ENCODE measurements at regions not wholly inside any gene's neighbourhood (a gene's known extent, or its start where the extent isn't known, plus 50 kb on each side); places are given as distances from the start of the nearest gene placed in this dataset.

GRCh38 chr16:52963855-52964242 is 88.8 kb downstream of the CHD9NB start:
- Histone ChIP-seq H3K4me1 (ENCODE audit: insufficient read depth, low read length) (no peaks in the 10 kb centered on the region), H2AFZ (ENCODE audit: low read length) (no peak overlapping the region), H3K4me3 (ENCODE audit: low read length) (no peak overlapping the region), H3K9ac (ENCODE audit: low read length) (no peak overlapping the region), H3K27me3 (ENCODE audit: low read length) (no peaks in the 10 kb centered on the region), H3K4me2 (ENCODE audit: low read length) (no peak overlapping the region), H3K9me3 (ENCODE audit: low read length) (no peaks in the 10 kb centered on the region), H3K36me3 (ENCODE audit: low read depth, low read length) (no peaks in the 10 kb centered on the region), H3K27ac (ENCODE audit: low read length) (no peak overlapping the region), H4K20me1 (ENCODE audit: low read length) (no peaks in the 10 kb centered on the region), H3F3A (ENCODE audit: low read length, unreplicated experiment) (no peaks in the 10 kb centered on the region), H3K9me2 (replicated peaks; ENCODE audit: low read length) (no peaks in the 10 kb centered on the region), H3K79me2 (ENCODE audit: low read length) (no peaks in the 10 kb centered on the region)
- ChIA-PET POLR2A (ENCODE audit: unreplicated experiment) (no interaction called here), CTCF (no interaction called here)
- no peak for DNase-seq
- no peak for ATAC-seq
- intact Hi-C loops (cut with micrococcal nuclease), result no loop called here
- TF ChIP-seq EZH2 (IDR thresholded peaks at IDR 0.05; ENCODE audit: low read length, unreplicated experiment), result no peak
- no peak for TF ChIP-seq CTCF (conservative IDR thresholded peaks at IDR 0.05; ENCODE audit: low read depth, low read length)
- no peak for TF ChIP-seq EZH2phosphoT487 (IDR thresholded peaks at IDR 0.05; ENCODE audit: borderline replicate concordance, low read length)
- BruUV-seq (replicated peaks), result no TSS peak

- ATAC-seq (no peak), DNase-seq (peak; percentile 1)
- no peaks in the 10 kb centered on the region for H3K4me1 ChIP-seq (ENCODE audit: insufficient read depth, low read length)
- no peaks in the 10 kb centered on the region for H3K36me3 ChIP-seq (ENCODE audit: low read depth, low read length)
- H3K9me3 ChIP-seq (ENCODE audit: low read length), result no peaks in the 10 kb centered on the region
- ChIA-PET POLR2A (ENCODE audit: unreplicated experiment) (no interaction called here), CTCF (no interaction called here)
- no peak overlapping the region for H3K9ac ChIP-seq (ENCODE audit: low read length)
- H3K27me3 ChIP-seq (ENCODE audit: low read length), result no peaks in the 10 kb centered on the region
- H3K4me3 ChIP-seq (ENCODE audit: low read length), result no peak overlapping the region
- no peak overlapping the region for H3K27ac ChIP-seq (ENCODE audit: low read length)
- no TSS peak for BruUV-seq (replicated peaks)
- H3K4me2 ChIP-seq (ENCODE audit: low read length), result no peak overlapping the region
- no peak for TF ChIP-seq CTCF (conservative IDR thresholded peaks at IDR 0.05; ENCODE audit: low read depth, low read length)
- no peaks in the 10 kb centered on the region for H3F3A ChIP-seq (ENCODE audit: low read length, unreplicated experiment)
- no peaks in the 10 kb centered on the region for H3K79me2 ChIP-seq (ENCODE audit: low read length)
- no peaks in the 10 kb centered on the region for H3K9me2 ChIP-seq (replicated peaks; ENCODE audit: low read length)
- intact Hi-C loops (cut with micrococcal nuclease), result no loop called here
- no peak overlapping the region for H2AFZ ChIP-seq (ENCODE audit: low read length)
- no peaks in the 10 kb centered on the region for H4K20me1 ChIP-seq (ENCODE audit: low read length)
These were observed 89.4 kb downstream of the CHD9NB start for GRCh38 chr16:52963212-52963854.

GRCh38 chr16:52958951-52959350 is 93.7 kb downstream of the CHD9NB start:
- Histone ChIP-seq H3K79me2 (ENCODE audit: low read length) (no peaks in the 10 kb centered on the region), H3K27ac (ENCODE audit: low read length) (no peak overlapping the region), H2AFZ (ENCODE audit: low read length) (no peak overlapping the region), H4K20me1 (ENCODE audit: low read length) (no peaks in the 10 kb centered on the region), H3F3A (ENCODE audit: low read length, unreplicated experiment) (no peaks in the 10 kb centered on the region), H3K9me3 (ENCODE audit: low read length) (no peaks in the 10 kb centered on the region), H3K4me3 (ENCODE audit: low read length) (no peak overlapping the region), H3K4me2 (ENCODE audit: low read length) (no peak overlapping the region), H3K27me3 (ENCODE audit: low read length) (no peaks in the 10 kb centered on the region), H3K4me1 (ENCODE audit: insufficient read depth, low read length) (no peaks in the 10 kb centered on the region), H3K36me3 (ENCODE audit: low read depth, low read length) (no peaks in the 10 kb centered on the region), H3K9ac (ENCODE audit: low read length) (no peak overlapping the region), H3K9me2 (replicated peaks; ENCODE audit: low read length) (no peaks in the 10 kb centered on the region)
- no TSS peak for BruUV-seq (replicated peaks)
- ChIA-PET CTCF (no interaction called here), POLR2A (ENCODE audit: unreplicated experiment) (no interaction called here)
- TF ChIP-seq EZH2 (IDR thresholded peaks at IDR 0.05; ENCODE audit: low read length, unreplicated experiment), result no peak
- no peak for TF ChIP-seq EZH2phosphoT487 (IDR thresholded peaks at IDR 0.05; ENCODE audit: borderline replicate concordance, low read length)
- no peak for TF ChIP-seq CTCF (conservative IDR thresholded peaks at IDR 0.05; ENCODE audit: low read depth, low read length)
- DNase-seq (no peak), ATAC-seq (no peak)
- intact Hi-C loops (cut with micrococcal nuclease), result no loop called here

Data from PC-3 (cell line).